HG02571 (cell line): ENCODE measurements at regions not wholly inside any gene's neighbourhood (a gene's known extent, or its start where the extent isn't known, plus 50 kb on each side); places are given as distances from the start of the nearest gene placed in this dataset.
A peak's percentile ranks its signal among the peaks of the same experiment; 100 is the strongest.
"Not testable (repeated sequence)": the region's sequence is repeated elsewhere in the genome, so short reads cannot be mapped to it uniquely, and the experiment has no call there.

ENCODE experiments used
- ATAC-seq: cut with Tn5 transposase; IDR thresholded peaks from one replicate; pipeline ENCODE4 v1.9.1; 2021; ENCODE audit warnings: mild to moderate bottlenecking, moderate library complexity; ENCODE audit not compliant: unreplicated experiment

DNA sequence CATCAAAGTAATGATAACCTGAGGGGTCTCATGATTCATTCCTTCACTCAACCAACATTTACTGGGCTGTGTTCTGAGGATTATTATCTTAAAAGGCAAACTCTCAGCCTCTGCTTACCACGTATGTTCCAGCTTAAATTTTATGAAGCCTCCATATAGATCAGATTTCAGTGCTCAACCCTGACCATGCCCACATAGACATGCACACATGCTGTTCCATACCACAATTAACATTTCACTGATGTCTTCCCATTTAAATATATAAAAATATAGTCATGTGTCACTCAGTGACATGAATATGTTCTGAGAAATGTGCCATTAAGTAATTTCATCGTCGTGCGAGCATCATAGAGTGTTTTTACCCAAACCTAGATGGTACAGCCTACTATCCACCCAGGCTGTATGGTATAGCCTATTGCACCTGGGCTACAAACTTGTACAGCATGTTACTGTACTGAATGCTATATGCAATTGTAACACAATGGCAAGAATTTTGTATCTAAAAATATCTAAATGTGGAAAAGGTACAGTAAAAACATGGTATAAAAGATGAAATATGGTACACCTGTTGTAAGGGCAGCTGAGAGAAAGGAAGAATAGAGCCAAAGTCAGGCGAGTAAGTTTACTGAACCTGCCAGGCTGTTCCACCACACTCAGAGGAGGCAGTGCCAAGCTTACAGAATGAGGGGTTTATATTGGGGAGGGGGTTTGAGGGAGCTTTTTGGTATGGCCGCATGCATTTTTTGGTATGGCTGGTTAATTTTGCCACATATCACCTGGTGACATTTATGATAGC lies 134.7 kb upstream of the ETV3 start:
- ATAC-seq = no peak

DNA sequence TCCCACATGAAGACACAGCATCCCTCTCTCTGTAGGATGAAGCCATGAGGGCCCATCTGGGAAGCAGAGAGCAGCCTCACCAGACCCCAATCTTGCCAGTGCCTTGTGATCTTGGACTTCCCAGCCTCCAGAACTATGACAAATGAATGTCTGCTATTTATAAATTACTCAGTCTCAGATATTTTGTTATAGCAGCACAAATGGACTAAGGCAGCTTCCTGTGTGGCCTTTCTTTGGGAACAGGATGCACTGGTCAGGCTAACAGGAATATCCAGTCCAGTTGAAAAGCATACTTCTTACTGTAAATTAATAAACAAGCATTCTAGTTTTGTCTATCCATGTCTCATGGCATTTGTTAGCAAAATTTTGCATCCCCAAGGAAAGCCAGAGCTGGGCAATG lies 134.1 kb upstream of the ETV3 start:
- no peak for ATAC-seq

DNA sequence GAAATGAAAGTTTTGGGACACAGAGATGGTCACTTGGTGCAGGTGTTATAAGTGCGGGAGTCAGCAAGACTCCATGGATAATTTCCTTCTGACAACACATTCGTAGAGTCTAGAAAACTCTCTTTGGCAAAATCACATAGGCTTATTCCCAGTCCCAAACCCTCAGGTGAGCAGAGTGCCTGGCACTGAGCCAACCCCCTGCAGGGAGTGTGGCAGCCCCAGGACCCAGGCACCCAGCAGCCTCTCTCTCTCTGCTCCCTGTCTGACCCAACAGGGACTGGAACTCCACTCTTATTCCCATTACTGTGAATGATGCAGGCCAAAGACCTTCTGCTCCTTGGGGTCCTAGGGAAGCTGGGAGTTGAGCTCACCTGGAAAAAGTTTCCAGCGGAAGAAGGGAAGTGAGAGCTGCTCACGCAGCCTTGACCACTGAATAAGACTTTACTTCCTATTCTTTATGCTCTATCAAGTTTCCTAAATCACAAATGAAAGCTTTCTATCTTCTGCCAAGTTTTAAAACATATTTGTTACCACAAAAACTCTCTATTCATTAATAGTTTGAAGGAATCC lies 132.6 kb upstream of the ETV3 start:
- ATAC-seq = no peak

- no peak for ATAC-seq
Observed at GRCh38 chr1:157269656-157270375, 131.6 kb upstream of the ETV3 start.

- ATAC-seq = no peak
Observed at GRCh38 chr1:157262891-157263290, 124.7 kb upstream of the ETV3 start.

DNA sequence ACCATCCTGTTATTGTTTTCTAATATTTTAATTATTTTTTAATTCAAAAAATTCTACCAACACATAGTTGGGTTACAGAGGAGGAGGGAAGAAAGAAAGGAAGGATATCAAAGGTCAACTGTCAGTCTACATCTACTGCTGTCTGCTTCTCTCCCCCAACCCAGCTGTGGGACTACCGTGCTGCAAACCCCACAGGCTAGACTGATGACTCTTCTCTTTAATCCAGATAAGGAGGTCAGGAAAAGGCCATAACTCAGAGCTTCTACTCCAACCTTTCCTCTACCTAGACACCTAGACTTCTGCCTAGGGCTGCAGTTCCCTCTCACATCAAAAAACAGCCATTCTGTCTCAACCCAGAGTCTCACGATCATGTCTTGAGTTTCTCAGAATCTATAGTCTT lies 124.2 kb upstream of the ETV3 start:
- ATAC-seq = no peak

- not testable (repeated sequence) for ATAC-seq
Observed at GRCh38 chr1:157255891-157256290, 117.7 kb upstream of the ETV3 start.

DNA sequence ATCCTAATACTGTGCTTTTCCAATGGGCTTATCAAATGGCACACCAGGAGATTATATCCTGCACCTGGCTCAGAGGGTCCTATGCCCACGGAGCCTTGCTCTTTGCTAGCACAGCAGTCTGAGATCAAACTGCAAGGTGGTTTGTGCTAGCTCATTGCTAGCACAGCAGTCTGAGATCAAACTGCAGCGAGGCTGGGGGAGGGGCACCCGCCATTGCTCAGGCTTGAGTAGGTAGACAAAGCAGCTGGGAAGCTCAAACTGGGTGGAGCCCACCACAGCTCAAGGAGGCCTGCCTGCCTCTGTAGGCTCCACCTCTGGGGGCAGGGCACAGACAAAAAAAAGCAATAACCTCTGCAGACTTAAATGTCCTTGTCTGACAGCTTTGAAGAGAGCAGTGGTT lies 116.0 kb upstream of the ETV3 start:
- ATAC-seq = not testable (repeated sequence)

DNA sequence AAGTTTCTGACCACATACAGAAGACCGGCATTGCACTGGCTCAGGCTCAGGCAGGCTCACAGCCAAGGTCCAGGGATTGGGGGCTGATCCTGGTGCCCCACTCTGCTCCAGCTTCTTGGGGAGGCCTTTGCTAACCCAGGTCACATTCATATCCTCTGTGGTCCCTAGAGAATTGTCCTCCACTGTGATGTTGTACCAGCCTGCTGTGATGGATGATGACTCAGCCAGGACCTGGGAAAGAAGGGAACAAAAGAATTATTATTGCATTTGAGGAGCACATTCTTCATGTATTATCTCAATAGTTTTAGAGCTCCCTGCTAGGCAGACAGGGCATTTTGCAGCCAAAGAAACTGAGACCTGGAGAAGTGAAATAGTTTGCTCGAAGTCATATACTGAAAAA lies 114.3 kb upstream of the ETV3 start:
- no peak for ATAC-seq

DNA sequence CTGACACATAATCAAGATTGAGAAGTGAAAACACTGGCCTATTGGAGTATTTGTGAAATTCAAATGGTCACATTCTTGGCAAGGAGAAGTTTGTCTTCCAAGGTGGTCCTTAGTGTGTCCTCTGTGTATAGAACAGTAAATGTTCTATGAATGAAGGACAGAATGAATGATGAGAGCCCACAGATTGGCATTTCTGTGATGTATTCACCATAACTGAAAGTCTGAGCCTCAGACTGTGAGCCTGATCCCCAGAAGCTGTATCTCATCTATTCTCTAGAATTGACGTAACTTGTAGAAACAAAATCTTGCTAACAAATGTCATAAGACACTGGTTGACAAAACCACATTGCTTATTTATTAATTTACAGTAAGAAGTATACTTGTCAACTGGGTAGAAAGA lies 111.5 kb upstream of the ETV3 start:
- no peak for ATAC-seq

- peak; percentile 58 for ATAC-seq
Observed at GRCh38 chr1:157249326-157249725, 111.1 kb upstream of the ETV3 start.

- not testable (repeated sequence) for ATAC-seq
Observed at GRCh38 chr1:157247764-157248049, 109.5 kb upstream of the ETV3 start.

DNA sequence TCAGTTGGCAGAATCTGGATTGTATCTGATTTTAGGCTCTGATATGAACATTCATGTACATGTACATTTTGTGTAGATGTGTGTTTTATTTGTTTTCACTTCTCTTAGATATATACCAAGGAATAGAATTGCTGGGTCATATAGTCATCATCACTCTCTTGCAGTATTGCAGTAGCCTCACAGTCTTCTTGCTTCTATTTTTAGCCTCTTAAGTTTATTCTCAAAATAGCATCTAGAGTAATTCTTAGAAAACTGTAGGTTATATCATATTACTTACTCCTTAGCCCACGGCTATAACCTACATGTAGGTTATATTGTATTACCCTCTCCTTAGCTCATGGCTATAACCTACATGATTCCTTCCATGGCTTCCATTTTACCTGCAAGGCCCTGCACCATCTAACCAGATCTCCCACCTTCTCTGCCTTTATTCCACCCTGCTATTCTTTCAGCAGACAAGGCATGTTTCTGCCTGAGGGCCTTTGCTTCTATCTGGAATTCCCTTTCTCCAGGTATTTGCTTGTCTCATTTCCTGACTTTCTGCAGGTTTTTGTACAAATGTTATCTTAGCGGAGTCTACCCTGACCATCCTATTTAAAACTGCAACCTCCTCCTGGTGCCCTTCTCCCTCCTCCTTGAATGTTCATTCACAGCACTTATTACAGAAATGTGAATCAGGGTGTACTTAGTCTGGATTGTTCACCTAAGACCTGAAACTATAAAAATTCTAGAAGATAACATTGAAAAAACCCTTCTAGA lies 109.0 kb upstream of the ETV3 start:
- no peak for ATAC-seq

DNA sequence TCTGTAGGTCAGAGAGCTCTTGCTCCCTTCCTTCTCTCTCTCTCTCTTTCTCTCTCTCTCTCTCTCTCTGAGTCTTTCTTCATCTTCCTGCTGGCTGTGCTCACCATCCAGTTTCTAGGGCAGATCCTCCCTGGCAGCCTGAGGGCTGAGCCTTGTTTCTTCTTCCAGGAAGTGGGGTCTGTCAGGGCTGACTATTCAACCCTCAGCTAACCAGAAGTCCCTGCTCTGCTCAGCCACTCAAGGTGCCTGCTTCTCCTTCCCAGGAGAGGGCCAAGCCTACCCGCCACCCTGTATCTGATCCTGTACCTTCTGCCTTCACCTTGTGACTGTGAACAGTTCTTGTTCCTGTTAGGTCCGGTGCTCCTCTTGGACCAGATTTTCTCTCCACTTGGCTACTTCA lies 107.6 kb upstream of the ETV3 start:
- ATAC-seq = no peak

GRCh38 chr1:157241185-157241538 lies 103.0 kb upstream of the ETV3 start:
- no peak for ATAC-seq

DNA sequence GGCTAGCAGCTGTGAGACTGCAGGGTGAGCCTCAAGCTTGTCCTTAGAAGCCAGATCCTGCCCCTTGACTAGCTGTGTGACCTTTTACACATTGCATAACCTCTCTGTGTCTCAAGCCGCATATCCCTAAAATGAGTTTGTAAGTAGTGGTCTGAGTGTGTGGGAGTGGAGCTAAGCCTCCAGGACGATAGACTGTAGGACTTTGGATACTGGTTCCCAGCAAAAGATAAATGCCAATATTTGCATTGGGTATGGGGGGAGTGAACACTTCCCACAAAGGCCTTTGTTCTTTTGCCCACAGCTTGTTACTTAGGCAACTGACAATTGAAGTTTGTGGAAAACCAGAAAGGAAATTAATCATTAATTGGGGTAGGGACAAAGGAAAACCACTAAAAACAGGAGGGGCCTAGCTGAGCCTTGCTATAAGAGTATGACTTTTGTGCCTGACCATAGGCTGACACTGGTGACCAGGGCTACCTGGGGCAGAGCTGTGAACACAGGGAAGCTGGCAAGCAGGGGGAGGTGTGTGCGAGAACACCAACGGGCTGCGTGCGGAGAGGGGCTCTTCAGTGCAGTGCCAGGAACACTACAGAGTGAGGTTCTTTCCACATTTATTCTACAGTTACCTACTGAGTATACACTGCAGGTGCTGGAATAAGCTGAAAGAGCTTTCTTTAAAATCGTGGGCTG lies 102.4 kb upstream of the ETV3 start:
- ATAC-seq = no peak

DNA sequence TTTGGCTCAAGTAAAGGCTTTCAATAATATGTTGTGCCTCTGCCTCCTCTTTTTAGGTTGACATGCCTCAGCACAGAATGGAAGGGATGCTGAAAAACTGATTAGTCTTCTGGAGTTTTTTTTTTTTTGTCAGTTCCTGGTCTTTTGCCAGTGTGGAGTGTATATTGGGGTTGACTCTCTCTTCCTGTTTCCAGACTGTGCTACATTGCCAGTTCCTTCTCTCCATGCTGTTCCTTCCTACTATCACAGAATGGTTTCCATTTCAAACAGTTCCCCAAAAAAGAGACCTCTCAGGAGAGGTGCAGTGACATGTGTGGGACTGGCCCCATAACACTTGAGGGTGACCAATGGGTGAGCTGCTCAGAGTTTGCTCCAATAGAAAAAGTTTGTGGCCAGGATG lies 101.7 kb upstream of the ETV3 start:
- ATAC-seq = no peak

DNA sequence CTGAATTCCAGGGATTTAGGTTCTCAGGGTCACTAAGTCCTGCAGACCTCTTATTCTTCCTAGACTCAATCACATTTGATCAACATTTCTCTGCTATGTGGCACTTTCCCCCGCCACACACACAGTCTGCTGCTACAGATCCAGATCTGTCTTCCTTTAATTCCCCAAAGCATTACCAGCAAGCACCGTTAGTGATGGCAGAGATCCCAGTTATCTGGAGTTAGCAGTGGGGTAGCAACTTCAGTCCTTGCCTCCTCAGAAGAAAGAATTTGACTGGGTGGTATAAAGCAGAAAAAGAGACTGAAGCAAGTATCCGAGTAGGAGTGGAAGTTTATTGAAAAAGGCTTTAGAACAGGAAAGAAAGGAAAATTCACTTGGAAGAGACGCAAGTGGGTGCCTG lies 100.4 kb upstream of the ETV3 start:
- ATAC-seq = no peak

DNA sequence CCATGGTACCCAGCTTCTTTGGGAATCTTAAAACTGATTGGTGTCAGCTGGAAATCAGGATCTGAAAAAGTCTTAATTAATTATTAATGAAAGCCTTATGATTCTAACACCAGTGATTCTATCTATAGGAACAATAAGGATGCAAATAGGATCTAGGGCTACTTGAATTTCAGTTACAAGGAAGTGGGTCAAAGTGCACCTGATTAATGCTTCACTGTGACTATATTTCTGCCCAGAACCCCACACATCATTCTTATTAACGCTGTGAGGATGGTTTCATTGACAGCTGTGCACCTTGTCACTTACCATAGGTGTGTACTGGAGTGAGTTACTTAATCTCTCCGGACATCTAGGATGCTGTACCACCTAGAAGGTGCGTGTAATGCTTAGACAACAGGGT lies 99.8 kb upstream of the ETV3 start:
- ATAC-seq = no peak

DNA sequence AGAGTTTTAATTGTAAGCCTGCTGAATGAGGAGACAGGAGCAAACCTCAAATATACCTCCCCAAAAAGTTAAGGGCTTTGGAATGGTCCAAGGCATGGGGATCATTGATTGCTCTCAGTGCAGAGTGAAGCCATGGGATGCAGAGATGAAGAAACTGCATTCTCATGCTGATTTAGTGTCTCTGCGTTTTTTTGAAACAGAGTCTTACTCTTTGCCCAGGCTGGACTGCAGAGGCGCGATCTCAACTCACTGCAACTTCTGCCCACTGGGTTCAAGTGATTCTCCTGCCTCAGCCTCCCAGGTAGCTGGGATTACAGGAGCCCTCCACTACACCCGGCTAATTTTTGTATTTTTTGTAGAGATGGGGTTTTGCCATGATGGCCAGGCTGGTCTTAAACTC lies 99.3 kb upstream of the ETV3 start:
- ATAC-seq = no peak

DNA sequence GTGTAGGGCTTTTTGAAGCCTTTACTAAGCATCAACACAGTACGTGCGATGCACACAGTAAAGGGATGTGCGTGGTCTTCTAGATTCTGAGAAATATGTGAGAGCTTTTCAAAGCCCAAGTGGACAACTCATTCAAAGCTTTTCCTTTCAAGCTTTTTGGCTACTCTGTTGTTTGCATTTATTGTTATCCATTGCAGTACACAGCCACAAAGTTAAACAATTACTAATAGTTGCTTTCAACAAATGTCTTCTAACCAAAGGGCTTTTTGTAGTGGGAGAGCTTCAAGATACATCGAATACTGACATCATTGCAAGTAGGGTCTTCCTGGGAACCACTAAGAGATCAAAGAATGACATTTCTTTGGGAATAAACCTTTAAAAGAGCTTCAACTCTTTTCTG lies 97.9 kb upstream of the ETV3 start:
- no peak for ATAC-seq
